D721Med (cell line): ENCODE measurements at regions not wholly inside any gene's neighbourhood (a gene's known extent, or its start where the extent isn't known, plus 50 kb on each side); places are given as distances from the start of the nearest gene placed in this dataset.

ENCODE experiments used
- DNase-seq: peaks from one replicate; pipeline ENCODE4 v3.0.0; 2011; ENCODE audit warnings: low spot score; ENCODE audit not compliant: insufficient read length
- FAIRE-seq: peaks from 2 replicates; lab custom pipeline; 2011; peaks lifted over from hg19 to GRCh38; lab: Jason Lieb, UNC
- TF ChIP-seq, protein P1 (sequence below): IDR thresholded peaks from 2 replicates; pipeline ENCODE4 v1.5.1; 2012; ENCODE audit warnings: mild to moderate bottlenecking, control low read depth; ENCODE audit not compliant: insufficient read depth; ENCODE audit errors: missing control alignments

DNA sequence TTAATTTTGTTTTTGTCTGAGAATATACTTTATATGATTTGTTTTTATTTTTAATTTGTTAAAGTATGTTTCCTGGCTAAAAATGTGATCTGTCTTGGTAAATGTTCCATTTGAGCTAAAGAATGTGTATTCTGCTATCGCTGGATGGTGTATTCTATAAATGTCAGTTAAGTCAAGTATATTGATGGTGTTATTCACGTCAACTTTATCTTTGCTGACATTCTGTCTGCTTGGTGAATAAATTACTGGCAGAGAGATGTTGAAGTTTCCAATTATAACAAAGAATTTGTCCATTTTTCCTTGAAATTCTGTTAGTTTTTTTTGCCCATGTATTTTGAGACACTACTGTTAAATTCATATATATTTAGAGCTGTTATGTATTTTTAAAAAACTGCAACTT lies 1131.8 kb upstream of the GJE1 start:
- TF ChIP-seq, protein P1, sequence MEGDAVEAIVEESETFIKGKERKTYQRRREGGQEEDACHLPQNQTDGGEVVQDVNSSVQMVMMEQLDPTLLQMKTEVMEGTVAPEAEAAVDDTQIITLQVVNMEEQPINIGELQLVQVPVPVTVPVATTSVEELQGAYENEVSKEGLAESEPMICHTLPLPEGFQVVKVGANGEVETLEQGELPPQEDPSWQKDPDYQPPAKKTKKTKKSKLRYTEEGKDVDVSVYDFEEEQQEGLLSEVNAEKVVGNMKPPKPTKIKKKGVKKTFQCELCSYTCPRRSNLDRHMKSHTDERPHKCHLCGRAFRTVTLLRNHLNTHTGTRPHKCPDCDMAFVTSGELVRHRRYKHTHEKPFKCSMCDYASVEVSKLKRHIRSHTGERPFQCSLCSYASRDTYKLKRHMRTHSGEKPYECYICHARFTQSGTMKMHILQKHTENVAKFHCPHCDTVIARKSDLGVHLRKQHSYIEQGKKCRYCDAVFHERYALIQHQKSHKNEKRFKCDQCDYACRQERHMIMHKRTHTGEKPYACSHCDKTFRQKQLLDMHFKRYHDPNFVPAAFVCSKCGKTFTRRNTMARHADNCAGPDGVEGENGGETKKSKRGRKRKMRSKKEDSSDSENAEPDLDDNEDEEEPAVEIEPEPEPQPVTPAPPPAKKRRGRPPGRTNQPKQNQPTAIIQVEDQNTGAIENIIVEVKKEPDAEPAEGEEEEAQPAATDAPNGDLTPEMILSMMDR, result no peak
- DNase-seq (no peak), FAIRE-seq (no peak)

DNA sequence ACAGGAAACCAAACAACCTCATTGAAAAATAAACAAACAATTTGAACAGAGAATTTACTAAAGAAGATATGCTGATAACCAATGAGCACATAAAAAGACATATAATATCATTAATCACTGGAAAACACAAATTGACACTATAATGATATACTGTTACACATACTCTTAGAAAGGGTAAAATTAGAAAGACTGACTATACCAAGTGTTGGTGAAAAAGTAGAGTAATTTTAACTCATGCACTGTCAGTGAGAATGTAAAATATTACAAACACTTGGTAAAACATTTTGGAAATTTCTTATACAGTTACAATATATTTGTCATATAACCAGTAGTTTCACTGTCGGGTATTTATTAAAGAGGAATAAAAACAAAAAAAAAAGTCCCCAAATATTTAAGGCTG lies 1139.2 kb upstream of the GJE1 start:
- TF ChIP-seq, protein P1, result no peak
- no peak for DNase-seq
- FAIRE-seq, result no peak

DNA sequence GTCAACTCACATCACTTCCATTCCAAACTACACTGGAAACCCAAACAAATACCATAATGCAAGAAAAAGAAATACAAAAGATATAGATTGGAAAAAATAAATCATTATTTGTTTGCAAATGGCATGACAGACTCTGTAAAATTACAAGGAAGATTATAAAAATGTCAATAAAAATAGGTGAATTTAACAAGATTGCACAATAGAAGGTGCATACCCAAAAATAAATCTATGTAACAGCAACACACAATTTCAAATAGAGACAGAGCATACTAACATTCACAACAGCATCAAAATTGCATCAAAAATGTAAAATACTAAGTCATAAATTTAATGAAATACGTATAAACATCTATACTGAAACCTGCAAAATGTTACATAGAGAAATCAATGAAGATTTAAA lies 1140.0 kb upstream of the GJE1 start:
- TF ChIP-seq, protein P1, result no peak
- DNase-seq, result no peak
- FAIRE-seq, result no peak

DNA sequence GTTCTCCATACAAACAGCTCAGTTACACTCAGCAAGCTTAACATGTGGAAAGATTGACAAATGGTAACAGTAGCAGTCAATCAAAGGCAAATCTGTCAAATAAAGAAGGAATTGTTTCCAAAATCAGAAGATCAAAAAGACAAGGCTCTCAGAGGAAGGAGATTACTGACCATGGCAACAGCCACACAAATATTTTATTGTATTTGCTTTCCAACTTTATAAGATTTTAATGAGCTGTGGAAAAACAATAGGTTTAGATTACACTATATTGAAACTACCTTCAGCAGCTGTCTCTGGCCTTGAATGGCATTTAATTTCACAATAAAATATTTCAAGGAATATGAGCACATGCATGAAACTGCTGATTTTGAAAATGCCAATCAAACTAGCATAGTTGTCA lies 1143.9 kb upstream of the GJE1 start:
- DNase-seq (no peak), FAIRE-seq (no peak)
- TF ChIP-seq, protein P1, result no peak

DNA sequence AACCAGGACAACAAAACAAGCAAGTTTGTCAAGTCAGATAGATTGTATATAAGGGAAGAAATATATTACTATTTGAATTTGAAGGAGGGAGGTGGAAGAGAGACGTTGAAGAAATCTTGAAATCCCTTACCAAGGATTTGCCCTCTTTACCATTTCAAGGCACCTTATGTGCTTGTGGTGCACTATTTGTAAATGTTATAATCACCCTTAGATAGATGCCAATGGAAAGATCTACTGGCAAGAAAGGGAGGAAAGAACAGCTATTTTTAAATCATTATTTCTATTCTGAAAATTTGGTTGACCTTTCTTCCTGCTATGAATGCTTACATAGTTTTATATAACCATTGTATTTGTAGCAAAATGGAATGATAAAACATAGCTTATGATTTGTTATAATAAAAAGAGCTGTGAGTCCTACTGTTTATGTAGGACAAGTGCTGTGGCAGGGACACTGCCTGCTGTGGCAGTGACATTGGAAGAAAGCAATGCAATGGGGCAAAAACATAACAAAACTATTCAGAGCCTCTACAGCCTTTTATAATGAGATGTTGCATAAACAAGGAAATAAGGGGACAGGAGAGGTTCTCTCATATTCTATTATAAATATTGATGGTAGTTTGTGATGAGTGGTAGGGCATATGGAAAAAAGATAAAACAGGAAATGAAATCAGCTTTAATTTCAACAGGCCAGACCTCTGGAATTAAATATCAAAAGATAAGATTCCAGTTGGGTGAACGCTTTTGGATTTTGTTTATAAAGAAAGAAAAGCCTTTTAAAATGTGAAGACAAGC lies 1145.2 kb upstream of the GJE1 start:
- DNase-seq (no peak), FAIRE-seq (no peak)
- TF ChIP-seq, protein P1, result no peak

DNA sequence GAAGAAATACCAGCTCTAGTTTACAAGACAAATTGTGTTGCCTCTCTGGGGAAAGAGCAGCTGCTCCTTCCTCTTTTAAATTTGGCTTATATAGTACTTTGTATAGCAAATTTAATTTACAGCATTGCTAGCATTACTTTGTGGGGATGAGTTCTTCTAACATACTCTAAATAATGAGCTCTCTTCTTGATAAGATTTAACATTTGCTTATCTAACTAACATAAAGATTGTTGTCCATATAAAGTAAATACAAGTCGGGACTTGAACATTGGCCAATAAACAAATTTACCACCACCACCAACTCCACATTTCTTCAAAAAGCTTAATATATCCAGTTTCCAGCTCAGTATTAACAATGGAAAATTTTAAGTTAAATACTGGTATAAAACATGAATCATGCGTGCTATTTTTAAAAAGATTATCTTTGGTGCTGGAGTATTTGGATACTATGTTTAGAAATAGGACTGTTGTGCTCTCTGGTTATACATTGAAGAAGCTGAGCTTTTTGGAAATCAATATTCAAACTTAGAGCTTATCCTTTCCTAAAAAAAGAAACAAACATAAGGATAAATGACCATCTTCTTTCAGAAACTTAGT lies 1146.9 kb upstream of the GJE1 start:
- TF ChIP-seq, protein P1, result no peak
- FAIRE-seq, result no peak

More for the DNA sequence above, 1146.9 kb upstream of the GJE1 start:
- no peak for DNase-seq
